Omental fat pad (tissue), 3 donors: ENCODE measurements at regions not wholly inside any gene's neighbourhood (a gene's known extent, or its start where the extent isn't known, plus 50 kb on each side); places are given as distances from the start of the nearest gene placed in this dataset.

Experiments used
- ATAC-seq: fragments of 150-250 bp; one replicate; pipeline ENCODE4 v1.9.1; 2016; ENCODE audit warnings: mild to moderate bottlenecking, moderate library complexity; ENCODE audit not compliant: low FRiP score
- DNase-seq: peaks from one replicate; pipeline ENCODE4 v3.0.0-alpha.2; 2019; ENCODE audit warnings: low spot score
- TF ChIP-seq, protein P1 (sequence below), 3 donors: fragments of 450-650 bp; IDR thresholded peaks; one replicate each; pipeline ENCODE4 v1.5.1; 2016 to 2017; ENCODE audit warnings: antibody characterized with exemption in 3 of 3, mild to moderate bottlenecking in 3 of 3, moderate library complexity in 2 of 3

DNA sequence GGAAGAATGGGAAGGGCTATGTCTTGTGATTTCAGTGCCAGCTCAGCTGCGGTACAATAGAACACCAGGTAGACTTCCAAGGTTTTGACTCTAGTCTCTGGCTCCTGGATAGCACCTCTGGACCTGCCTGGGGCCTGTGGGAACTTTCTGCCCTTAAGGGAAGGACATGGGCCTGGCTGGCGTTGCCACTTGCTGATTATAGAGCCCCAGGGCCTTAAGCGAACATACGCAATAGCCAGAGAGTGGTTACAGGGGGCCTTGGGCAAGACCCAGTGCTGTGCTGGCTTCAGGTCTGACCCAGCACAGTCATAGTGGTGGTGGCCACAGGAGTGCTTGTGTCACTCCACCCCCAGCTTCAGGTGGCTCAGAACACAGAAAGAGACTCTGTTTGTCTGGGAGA is 131.1 kb upstream of the COL21A1 start:
- ATAC-seq (no peak), DNase-seq (no peak)
- TF ChIP-seq, protein P1, sequence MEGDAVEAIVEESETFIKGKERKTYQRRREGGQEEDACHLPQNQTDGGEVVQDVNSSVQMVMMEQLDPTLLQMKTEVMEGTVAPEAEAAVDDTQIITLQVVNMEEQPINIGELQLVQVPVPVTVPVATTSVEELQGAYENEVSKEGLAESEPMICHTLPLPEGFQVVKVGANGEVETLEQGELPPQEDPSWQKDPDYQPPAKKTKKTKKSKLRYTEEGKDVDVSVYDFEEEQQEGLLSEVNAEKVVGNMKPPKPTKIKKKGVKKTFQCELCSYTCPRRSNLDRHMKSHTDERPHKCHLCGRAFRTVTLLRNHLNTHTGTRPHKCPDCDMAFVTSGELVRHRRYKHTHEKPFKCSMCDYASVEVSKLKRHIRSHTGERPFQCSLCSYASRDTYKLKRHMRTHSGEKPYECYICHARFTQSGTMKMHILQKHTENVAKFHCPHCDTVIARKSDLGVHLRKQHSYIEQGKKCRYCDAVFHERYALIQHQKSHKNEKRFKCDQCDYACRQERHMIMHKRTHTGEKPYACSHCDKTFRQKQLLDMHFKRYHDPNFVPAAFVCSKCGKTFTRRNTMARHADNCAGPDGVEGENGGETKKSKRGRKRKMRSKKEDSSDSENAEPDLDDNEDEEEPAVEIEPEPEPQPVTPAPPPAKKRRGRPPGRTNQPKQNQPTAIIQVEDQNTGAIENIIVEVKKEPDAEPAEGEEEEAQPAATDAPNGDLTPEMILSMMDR (IDR thresholded peaks at IDR 0.05), result no peak

DNA sequence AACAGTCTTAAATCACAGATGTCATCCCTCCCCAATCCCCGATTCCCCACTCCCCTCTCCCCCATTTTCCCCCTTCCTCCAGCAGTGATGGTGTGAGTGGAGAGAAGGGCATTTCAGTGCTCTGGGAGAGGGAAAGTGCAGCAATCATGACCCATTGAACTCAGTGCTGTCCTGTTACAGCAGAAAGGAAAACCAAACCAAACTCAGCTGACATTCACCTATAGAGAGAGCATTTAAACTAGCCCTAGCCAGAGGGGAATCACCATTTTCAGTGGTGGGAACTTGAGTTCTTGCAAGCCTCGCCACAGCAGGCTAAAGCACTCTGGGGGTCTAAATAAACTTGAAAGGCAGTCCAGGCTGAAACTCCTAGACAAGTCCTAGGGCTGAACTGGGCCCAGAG is 129.9 kb upstream of the COL21A1 start:
- TF ChIP-seq, protein P1 (IDR thresholded peaks at IDR 0.05), result no peak
- DNase-seq (no peak), ATAC-seq (no peak)

DNA sequence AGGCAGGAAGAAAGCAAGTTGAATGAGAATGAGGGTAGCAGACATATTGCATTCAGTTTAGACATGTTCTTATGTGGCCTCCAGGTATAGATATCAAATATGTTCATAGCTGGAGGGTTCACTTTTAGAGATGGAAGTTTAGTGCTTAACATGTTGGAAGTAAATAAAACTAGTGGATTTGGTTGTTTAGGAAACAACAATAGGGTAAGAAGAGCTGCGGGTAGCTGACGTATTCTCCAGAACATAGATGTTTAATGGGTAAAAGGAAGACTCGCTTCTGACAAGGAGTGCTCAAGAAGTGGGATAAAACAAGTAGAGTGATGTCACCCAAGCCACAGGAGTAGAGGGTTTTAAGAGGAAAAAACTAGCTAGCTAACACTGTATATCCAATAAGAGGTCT is 128.4 kb upstream of the COL21A1 start:
- DNase-seq (no peak), ATAC-seq (no peak)
- TF ChIP-seq, protein P1 (IDR thresholded peaks at IDR 0.05), result no peak

DNA sequence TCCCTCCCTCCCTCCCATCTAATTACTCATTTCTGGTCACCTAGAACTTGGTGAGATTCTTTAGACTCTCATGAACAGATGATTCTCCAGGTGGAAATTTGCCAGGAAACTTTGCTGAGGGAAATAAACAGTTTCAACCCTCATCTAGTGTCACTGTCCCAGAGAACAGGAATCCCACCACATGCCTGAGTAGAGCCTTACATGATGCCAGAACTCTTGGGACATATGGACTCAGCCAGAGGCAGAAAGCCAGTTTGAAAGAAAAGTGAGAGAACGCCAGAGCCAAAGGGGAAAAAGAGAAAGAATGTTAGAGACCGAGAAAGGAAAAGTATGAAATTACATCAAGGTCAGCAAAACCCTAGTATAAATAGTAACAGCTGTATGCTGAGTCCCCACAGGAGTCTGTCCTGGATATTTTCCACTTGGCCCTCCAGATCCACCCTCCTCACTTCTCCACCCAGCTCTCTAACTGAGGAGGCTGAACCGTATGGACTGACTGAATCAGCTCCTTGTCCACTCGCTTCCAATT is 127.5 kb upstream of the COL21A1 start:
- TF ChIP-seq, protein P1 (IDR thresholded peaks at IDR 0.05), result no peak
- DNase-seq (no peak), ATAC-seq (peak; percentile 62)

DNA sequence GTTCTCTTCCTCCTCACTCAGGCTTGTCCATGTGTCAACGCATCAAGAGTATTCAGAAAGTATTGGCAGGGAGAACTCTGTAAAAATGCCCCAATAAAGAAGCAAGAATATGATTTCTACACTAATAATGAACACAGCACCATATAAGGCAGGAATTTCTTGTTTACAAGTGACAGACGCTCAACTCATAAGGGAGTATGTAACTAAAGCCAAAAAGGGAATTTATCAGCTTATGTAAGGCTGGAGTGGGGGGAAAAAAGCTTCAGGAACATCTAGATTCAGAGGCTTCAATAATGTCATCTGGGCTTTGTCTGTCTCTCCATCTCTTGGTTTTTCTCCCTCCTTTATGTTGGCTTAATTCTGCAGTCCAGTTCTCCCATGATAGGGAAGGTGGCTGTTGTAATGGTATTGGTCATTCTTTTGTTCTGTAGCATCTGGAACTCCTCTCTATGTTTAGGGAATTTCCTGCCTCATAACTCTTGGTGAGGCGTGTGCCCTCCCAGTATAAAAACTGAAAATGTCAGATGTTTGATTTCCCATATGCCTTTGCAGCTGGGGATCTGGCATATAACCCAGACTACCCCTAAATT is 125.1 kb upstream of the COL21A1 start:
- ATAC-seq, result no peak
- TF ChIP-seq, protein P1 (IDR thresholded peaks at IDR 0.05), result no peak

DNA sequence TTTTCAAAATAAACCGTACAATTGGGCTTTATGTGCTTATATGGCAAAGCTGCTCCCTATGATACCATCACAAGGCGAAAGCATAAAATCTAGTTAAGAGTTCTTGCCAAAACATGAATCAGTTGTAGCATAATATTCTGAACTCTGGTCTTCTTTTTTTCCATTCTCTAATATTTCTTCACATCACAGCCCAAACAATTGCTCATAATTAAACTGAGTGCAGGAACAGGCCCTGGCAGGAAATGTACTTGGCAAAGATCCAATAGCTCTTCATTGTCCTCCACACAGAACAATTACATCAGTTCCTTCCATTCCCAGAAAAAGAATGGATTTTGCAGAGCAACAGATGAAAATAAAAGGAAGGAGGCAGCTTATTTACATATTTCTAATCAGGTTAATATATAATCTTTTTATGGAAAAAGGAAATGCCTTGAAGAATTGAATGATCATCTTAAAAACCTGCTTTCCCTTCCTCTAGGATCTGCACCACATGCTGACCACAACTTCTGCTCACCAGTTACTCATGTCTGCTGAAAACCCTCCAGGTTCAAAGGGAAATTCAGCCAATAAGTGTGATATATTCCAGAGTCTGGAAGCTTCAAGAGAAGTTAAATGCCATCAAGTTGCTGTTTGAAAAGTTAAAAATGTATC is 123.3 kb upstream of the COL21A1 start:
- ATAC-seq, result peak; percentile 75
- TF ChIP-seq, protein P1 (IDR thresholded peaks at IDR 0.05), result no peak
- no peak for DNase-seq

More for the DNA sequence above, 125.1 kb upstream of the COL21A1 start:
- no peak for DNase-seq

DNA sequence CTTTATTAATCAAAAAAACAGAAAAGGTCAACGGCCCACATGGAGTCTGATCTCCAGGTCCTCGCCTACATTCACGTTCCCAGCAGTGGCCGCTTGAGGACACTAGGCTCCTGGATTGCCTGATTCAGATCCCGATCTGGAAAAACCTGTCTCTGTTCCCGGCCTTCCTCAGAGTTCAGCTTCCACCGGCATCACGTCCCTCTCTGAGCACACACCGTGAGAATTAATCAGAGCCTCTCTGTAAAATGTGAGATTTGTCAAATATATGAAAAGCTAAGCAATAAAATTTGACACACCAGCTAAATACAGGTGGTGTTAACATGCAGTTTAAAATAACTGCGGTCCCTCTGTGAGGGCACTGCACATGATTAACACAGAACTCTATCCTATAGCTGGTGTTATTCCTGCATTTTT is 122.8 kb upstream of the COL21A1 start:
- TF ChIP-seq, protein P1 (IDR thresholded peaks at IDR 0.05), result no peak
- no peak for DNase-seq
- no peak for ATAC-seq
